ENCODE measurements at regions not wholly inside any gene's neighbourhood (a gene's known extent, or its start where the extent isn't known, plus 50 kb on each side); places are given as distances from the start of the nearest gene placed in this dataset.

DNA sequence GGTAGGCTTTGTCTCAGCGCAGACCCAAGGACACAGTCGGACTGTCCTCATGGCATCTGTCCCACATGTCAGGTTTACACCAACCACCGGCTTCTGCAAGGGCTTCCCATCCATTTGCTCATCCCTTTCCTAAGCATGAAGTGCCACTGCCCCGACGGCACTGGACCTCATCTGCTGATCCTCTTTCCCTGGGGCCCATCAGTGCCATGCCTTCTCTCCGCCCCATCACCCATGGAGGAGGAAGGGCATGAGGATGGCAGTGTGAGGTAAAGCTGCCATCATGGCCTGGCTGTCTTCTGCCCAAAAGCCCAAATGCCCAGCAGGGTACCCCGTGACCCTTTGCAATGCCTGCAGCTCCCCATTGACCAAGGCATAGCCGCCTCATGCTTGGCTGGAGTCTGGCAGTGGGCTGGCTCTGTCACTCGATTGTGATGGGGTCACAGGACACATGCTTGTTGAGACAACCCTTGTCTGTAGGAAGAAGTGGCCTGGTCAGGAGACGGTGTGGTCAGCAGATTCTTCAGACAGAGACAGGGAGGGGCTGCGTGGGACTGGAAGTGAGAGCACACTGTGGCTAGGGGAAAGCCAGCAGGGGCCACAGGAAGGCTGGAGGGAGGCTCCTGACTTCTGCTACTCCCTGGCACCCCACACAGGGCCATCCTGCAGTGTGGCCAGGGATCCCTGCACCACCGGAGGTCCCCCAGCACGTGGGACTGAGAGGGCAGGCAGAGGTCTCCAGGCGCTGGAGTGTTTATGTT lies 493.7 kb upstream of the HS6ST1 start:
- TF ChIP-seq POLR2A (IDR thresholded peaks at IDR 0.05), result no peak
- TF ChIP-seq, protein P1, sequence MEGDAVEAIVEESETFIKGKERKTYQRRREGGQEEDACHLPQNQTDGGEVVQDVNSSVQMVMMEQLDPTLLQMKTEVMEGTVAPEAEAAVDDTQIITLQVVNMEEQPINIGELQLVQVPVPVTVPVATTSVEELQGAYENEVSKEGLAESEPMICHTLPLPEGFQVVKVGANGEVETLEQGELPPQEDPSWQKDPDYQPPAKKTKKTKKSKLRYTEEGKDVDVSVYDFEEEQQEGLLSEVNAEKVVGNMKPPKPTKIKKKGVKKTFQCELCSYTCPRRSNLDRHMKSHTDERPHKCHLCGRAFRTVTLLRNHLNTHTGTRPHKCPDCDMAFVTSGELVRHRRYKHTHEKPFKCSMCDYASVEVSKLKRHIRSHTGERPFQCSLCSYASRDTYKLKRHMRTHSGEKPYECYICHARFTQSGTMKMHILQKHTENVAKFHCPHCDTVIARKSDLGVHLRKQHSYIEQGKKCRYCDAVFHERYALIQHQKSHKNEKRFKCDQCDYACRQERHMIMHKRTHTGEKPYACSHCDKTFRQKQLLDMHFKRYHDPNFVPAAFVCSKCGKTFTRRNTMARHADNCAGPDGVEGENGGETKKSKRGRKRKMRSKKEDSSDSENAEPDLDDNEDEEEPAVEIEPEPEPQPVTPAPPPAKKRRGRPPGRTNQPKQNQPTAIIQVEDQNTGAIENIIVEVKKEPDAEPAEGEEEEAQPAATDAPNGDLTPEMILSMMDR (IDR thresholded peaks at IDR 0.05), result no peak

Measured in right lobe of liver (tissue), 4 donors.